H1 (cell line): ENCODE measurements at regions not wholly inside any gene's neighbourhood (a gene's known extent, or its start where the extent isn't known, plus 50 kb on each side); places are given as distances from the start of the nearest gene placed in this dataset.

Experiments
- EGR1 ChIP-seq: IDR thresholded peaks from 2 replicates; pipeline ENCODE4 v1.6.1; 2011; ENCODE audit warnings: low read depth, low read length, borderline replicate concordance
- KDM5A ChIP-seq: fragments of 200-600 bp; IDR thresholded peaks from 2 replicates; pipeline ENCODE4 v1.7.1; 2012; ENCODE audit warnings: mild to moderate bottlenecking, low read length, inconsistent platforms, mixed read lengths
- RAD21 ChIP-seq, 2 experiments: IDR thresholded peaks in 1 of 2; conservative IDR thresholded peaks in 1 of 2; 2 replicates each; pipeline ENCODE4 v1.6.1; 2011; ENCODE audit warnings: low read depth in 2 of 2, low read length in 2 of 2, improper control_type of control experiment in 1 of 2, inconsistent platforms in 1 of 2, mild to moderate bottlenecking in 1 of 2, moderate library complexity in 1 of 2
- TF ChIP-seq, protein P1 (sequence below): IDR thresholded peaks from 2 replicates; pipeline ENCODE4 v1.6.1; 2012; ENCODE audit warnings: inconsistent platforms

DNA sequence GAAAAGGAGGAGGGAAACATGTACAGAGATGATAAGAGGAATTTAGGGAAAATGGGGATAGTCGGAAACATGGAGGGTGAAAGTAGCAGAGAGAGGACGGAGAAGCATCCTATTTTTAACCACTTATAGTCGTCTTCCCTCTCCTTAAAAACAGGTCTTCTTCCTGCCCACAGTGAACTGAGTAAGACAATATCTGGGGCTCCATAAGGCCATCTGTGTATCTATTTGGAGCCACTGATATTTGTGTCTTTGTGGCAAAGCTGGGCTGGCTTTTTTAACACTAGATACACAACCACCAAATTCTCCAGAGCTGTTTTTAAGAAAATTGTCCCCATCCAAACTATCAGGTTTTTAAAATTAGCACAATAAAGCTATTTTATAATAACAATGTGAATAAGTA is 109.5 kb upstream of the RAP1B start (continued):
- TF ChIP-seq KDM5A (no peak), RAD21 (IDR thresholded peaks at IDR 0.05 in 1 of 2, conservative IDR thresholded peaks at IDR 0.05 in 1 of 2; ENCODE audit: low read depth in 2 of 2, low read length in 2 of 2) (no peak), EGR1 (no peak)
- TF ChIP-seq, protein P1, sequence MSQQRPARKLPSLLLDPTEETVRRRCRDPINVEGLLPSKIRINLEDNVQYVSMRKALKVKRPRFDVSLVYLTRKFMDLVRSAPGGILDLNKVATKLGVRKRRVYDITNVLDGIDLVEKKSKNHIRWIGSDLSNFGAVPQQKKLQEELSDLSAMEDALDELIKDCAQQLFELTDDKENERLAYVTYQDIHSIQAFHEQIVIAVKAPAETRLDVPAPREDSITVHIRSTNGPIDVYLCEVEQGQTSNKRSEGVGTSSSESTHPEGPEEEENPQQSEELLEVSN: no peak
